ENCODE measurements at regions not wholly inside any gene's neighbourhood (a gene's known extent, or its start where the extent isn't known, plus 50 kb on each side); places are given as distances from the start of the nearest gene placed in this dataset.

DNA sequence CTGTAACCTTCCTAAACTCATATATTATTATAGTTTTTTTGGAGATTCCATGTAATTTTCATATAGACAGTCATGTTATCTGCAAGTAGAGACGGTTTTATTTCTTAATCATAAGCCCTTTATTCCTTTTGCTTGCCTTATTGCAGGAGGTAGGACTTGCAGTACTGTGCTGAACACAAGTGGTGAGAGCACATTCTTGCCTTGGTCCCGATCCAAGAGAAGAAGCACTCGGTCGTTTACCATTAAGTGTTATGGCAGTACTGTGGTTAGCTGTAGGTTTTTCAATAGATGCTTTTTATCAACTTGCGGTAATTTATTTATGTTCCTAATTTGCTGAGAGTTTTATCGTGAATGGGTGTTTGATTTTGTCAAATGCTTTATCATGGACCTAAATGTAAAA is 305.7 kb downstream of the DYSF start:
- TF ChIP-seq EZH2 (IDR thresholded peaks at IDR 0.05; ENCODE audit: insufficient read depth, poor library complexity, severe bottlenecking) (no peak), EZH2phosphoT487 (IDR thresholded peaks at IDR 0.05; ENCODE audit: insufficient read depth, low read depth) (no peak)

Measured in GM23248 (cell line).